Heart right ventricle (tissue), 16 donors: ENCODE measurements at regions not wholly inside any gene's neighbourhood (a gene's known extent, or its start where the extent isn't known, plus 50 kb on each side); places are given as distances from the start of the nearest gene placed in this dataset.

Source experiments
- ATAC-seq, 8 donors: fragments of 200-7000 bp; cut with Tn5 transposase; one replicate each; pipeline ENCODE4 v1.9.1; 2020; ENCODE audit warnings: mild to moderate bottlenecking in 8 of 8, moderate library complexity in 8 of 8, moderate number of reproducible peaks in 1 of 8
- DNase-seq, 2 donors: peaks; one replicate each; pipeline ENCODE4 v3.0.0-alpha.2; 2020
- H3K27ac ChIP-seq, 10 donors: fragments of 200-600 bp; sonication (generic) in 2 of 10; one replicate each; pipeline versions ENCODE4 v1.5.0 to v1.8.0; 2020 to 2022; ENCODE audit warnings: mild to moderate bottlenecking in 3 of 10
- H3K27me3 ChIP-seq, 7 donors: fragments of 200-600 bp; one replicate each; pipeline ENCODE4 v1.8.0; 2021 to 2022; ENCODE audit warnings: mild to moderate bottlenecking in 2 of 7
- H3K36me3 ChIP-seq, 9 donors: fragments of 200-600 bp; sonication (generic) in 1 of 9; one replicate each; pipeline versions ENCODE4 v1.5.0 to v1.8.0; 2020 to 2022; ENCODE audit warnings: mild to moderate bottlenecking in 2 of 9
- H3K4me1 ChIP-seq, 9 donors: fragments of 200-600 bp; sonication (generic) in 1 of 9; one replicate each; pipeline versions ENCODE4 v1.5.0 to v1.8.0; 2020 to 2022; ENCODE audit warnings: mild to moderate bottlenecking in 4 of 9
- H3K4me3 ChIP-seq, 10 donors: fragments of 200-600 bp; sonication (generic) in 2 of 10; one replicate each; pipeline versions ENCODE4 v1.5.0 to v1.8.0; 2020 to 2022; ENCODE audit warnings: mild to moderate bottlenecking in 7 of 10, moderate library complexity in 2 of 10
- H3K9me3 ChIP-seq, 11 donors: fragments of 200-600 bp in 10 of 11; sonication (generic) in 2 of 11; one replicate each; pipeline versions ENCODE4 v1.5.0 to v1.8.0; 2013 to 2022; ENCODE audit warnings: mild to moderate bottlenecking in 2 of 11, control low read depth in 1 of 11, moderate library complexity in 1 of 11
- CTCF ChIP-seq, 9 donors: fragments of 200-600 bp; sonication (generic) in 2 of 9; IDR thresholded peaks; one replicate each; pipeline versions ENCODE4 v1.5.0 to v1.8.0; 2021 to 2022; ENCODE audit warnings: antibody characterized with exemption in 9 of 9, mild to moderate bottlenecking in 5 of 9, moderate library complexity in 1 of 9
- WGBS, 2 donors: extraction: QIAGEN DNeasy Blood & Tissue Kit; methylation state at CpG; one replicate each; pipeline ENCODE4 v1.1.7; 2013; ENCODE audit warnings: inconsistent platforms in 1 of 2; 5-methylcytosine and 5-hydroxymethylcytosine counted together
- intact Hi-C, 10 donors: fragments of 100-400 bp; cut with DNase I; formaldehyde crosslinking; loops; one replicate each; pipeline versions ENCODE4 v1.11.1 to v1.14.2; 2022
- donor health status: Arrhythmogenic right ventricular cardiomyopathy.
- donor health status: ischemic (EF 13 %, LVEDD 7.1; RV severe dilation, severe dysfunction).
- donor health status: healthy with polysubstance abuse.
- donor health status: DM: no; HTN: yes; CAD: no.
- donor health status: DM: no; HTN: no; CAD: no.
- donor health status: ischemic (EF 25% LVEDD 6.9; RV normal size, moderate dysfunction).
- donor health status: ischemic (EF 25% LVEDD 5.7; RV mildly dilated, moderate dysfunction).
- donor health status: healthy.
- donor health status: DM: yes; HTN: yes; CAD: no.
- donor health status: Ischemic cardiomyopathy.
- donor health status: ischemic (EF 35%, LVEDD 5.7; RV mildly dilated, moderate dysfunction).
- donor health status: nonischemic (EF 11% LVEDD 7.7; RV severe dilation, severe dysfunction).
- donor health status: DM: yes; HTN: yes; CAD: no.
- donor health status: PGD.
- donor health status: ischemic (EF 29% LVEDD 5.4; RV normal size, mild dysfunction).
- donor health status: nonischemic (EF 23%, LVEDD 6.1; RV moderate dilation, normal function).

- intact Hi-C loops = no loop called here
- no peak for DNase-seq
- WGBS, 2 donors = 79% methylated on average over 11 of the region's 11 CpGs
- H3K36me3 ChIP-seq = no peaks in the 10 kb centered on the region
- H3K27me3 ChIP-seq = peaks cover 0 to 27% (median 0%) of the 10 kb centered on the region in 7 donors
- H3K27ac ChIP-seq = no peak overlapping the region
- no peaks in the 10 kb centered on the region for H3K4me1 ChIP-seq
- ATAC-seq = no peak
- TF ChIP-seq CTCF (IDR thresholded peaks at IDR 0.05) = no peak
- peaks cover 0 to 11% (median 0%) of the 10 kb centered on the region in 11 donors for H3K9me3 ChIP-seq
- no peak overlapping the region for H3K4me3 ChIP-seq
These were observed 346.3 kb upstream of the MDFIC2 start for GRCh38 chr3:70658513-70659310.

- ATAC-seq (no peak), DNase-seq (no peak)
- no peaks in the 10 kb centered on the region for H3K4me1 ChIP-seq
- H3K4me3 ChIP-seq = no peak overlapping the region
- H3K27me3 ChIP-seq = peaks cover 0 to 27% (median 0%) of the 10 kb centered on the region in 7 donors
- no peak overlapping the region for H3K27ac ChIP-seq
- no peak for TF ChIP-seq CTCF (IDR thresholded peaks at IDR 0.05)
- intact Hi-C loops = no loop called here
- WGBS, 2 donors = 85 to 91% methylated on average over 2 of the region's 2 CpGs
- peaks cover 0 to 11% (median 0%) of the 10 kb centered on the region in 11 donors for H3K9me3 ChIP-seq
- H3K36me3 ChIP-seq = no peaks in the 10 kb centered on the region
These were observed 345.0 kb upstream of the MDFIC2 start for GRCh38 chr3:70657454-70657853.

GRCh38 chr3:70647823-70648222 is 335.4 kb upstream of the MDFIC2 start:
- Histone ChIP-seq H3K27me3 (peaks cover 0 to 3% (median 0%) of the 10 kb centered on the region in 7 donors), H3K36me3 (no peaks in the 10 kb centered on the region), H3K9me3 (no peaks in the 10 kb centered on the region), H3K4me1 (peaks cover 0 to 6% (median 0%) of the 10 kb centered on the region in 9 donors), H3K27ac (no peak overlapping the region), H3K4me3 (no peak overlapping the region)
- 85 to 87% methylated on average over 2 of the region's 2 CpGs for WGBS, 2 donors
- TF ChIP-seq CTCF (IDR thresholded peaks at IDR 0.05) = no peak
- DNase-seq (no peak), ATAC-seq (peak in 1 of 8 donors; percentile 59)
- intact Hi-C loops = no loop called here

- no peak overlapping the region for H3K27ac ChIP-seq
- peaks cover 0 to 6% (median 0%) of the 10 kb centered on the region in 9 donors for H3K4me1 ChIP-seq
- intact Hi-C loops = no loop called here
- H3K36me3 ChIP-seq = no peaks in the 10 kb centered on the region
- no peak for TF ChIP-seq CTCF (IDR thresholded peaks at IDR 0.05)
- WGBS, 2 donors = 60 to 62% methylated on average over 2 of the region's 2 CpGs
- no peak overlapping the region for H3K4me3 ChIP-seq
- H3K27me3 ChIP-seq = peaks cover 0 to 3% (median 0%) of the 10 kb centered on the region in 7 donors
- peak in 1 of 8 donors; percentile 90 for ATAC-seq
- no peak for DNase-seq
- H3K9me3 ChIP-seq = no peaks in the 10 kb centered on the region
These were observed 334.7 kb upstream of the MDFIC2 start for GRCh38 chr3:70647094-70647493.
